Endothelial cell of umbilical vein (primary cell): ENCODE measurements at regions not wholly inside any gene's neighbourhood (a gene's known extent, or its start where the extent isn't known, plus 50 kb on each side); places are given as distances from the start of the nearest gene placed in this dataset.

ENCODE experiments used
- BruUV-seq: library from RNA; stranded (reverse); fragments of 400-500 nt; replicated peaks from 2 replicates; lab custom pipeline; 2021; lab: Mats Ljungman, UMichigan
- CTCF ChIA-PET: fragments of 300-600, 350-600 bp; sonication (Branson Sonifier 250); formaldehyde crosslinking; loops from one replicate; lab custom pipeline; 2021; ENCODE audit warnings: antibody characterized with exemption, inconsistent platforms; lab: Charles Lee
- POLR2A ChIA-PET: fragments of 300-600, 350-600 bp; sonication (Branson Sonifier 250); formaldehyde crosslinking; loops from one replicate; lab custom pipeline; 2021; ENCODE audit warnings: antibody characterized with exemption, inconsistent platforms; lab: Charles Lee
- DNase-seq: peaks from one replicate; pipeline ENCODE4 v3.0.0-alpha.2; 2011; ENCODE audit warnings: low read depth, low spot score
- FAIRE-seq: peaks from 2 replicates; lab custom pipeline; 2011; peaks lifted over from hg19 to GRCh38; lab: Jason Lieb, UNC
- H2AFZ ChIP-seq: 2 replicates; pipeline ENCODE4 v1.6.0; 2012; ENCODE audit warnings: low read depth, low read length, control low read depth, inconsistent platforms
- H3K27ac ChIP-seq: 2 replicates; pipeline ENCODE4 v1.5.1; 2011; ENCODE audit warnings: low read depth, mild to moderate bottlenecking, control low read depth, low read length, moderate library complexity; ENCODE audit not compliant: insufficient read depth
- H3K27me3 ChIP-seq, 2 experiments: 2 replicates each; pipeline versions ENCODE4 v1.6.0 to v1.6.1; 2011; ENCODE audit warnings: low read length in 2 of 2, mixed read lengths in 1 of 2; ENCODE audit not compliant: control insufficient read depth in 2 of 2, insufficient read depth in 2 of 2
- H3K36me3 ChIP-seq, 2 experiments: 2 replicates in 1 of 2; 3 replicates in 1 of 2; pipeline ENCODE4 v1.5.1; 2011; ENCODE audit warnings: low read length in 2 of 2, mild to moderate bottlenecking in 1 of 2, moderate library complexity in 1 of 2; ENCODE audit not compliant: control insufficient read depth in 2 of 2, insufficient read depth in 2 of 2; ENCODE audit errors: extremely low read depth in 1 of 2
- H3K4me1 ChIP-seq: 3 replicates; pipeline ENCODE4 v1.5.1; 2011; ENCODE audit warnings: mild to moderate bottlenecking, low read length; ENCODE audit not compliant: control insufficient read depth, insufficient read depth; ENCODE audit errors: extremely low read depth
- H3K4me2 ChIP-seq: 2 replicates; pipeline ENCODE4 v1.6.1; 2011; ENCODE audit warnings: low read length, control low read depth, mixed read lengths; ENCODE audit not compliant: insufficient read depth
- H3K4me3 ChIP-seq, 3 experiments: fragments of 200-600 bp in 1 of 3; sonication (generic), shearing (Covaris generic) in 1 of 3; replicated peaks in 1 of 3; 2 replicates each; pipeline ENCODE4 v1.5.1; 2011 to 2016; ENCODE audit warnings: control low read depth in 3 of 3, low read length in 3 of 3, mild to moderate bottlenecking in 2 of 3, inconsistent platforms in 1 of 3, low read depth in 1 of 3, moderate library complexity in 1 of 3; ENCODE audit not compliant: insufficient read depth in 1 of 3
- H3K79me2 ChIP-seq: 2 replicates; pipeline ENCODE4 v1.6.0; 2012; ENCODE audit warnings: low read length, inconsistent platforms; ENCODE audit not compliant: control insufficient read depth, insufficient read depth
- H3K9ac ChIP-seq: replicated peaks from 2 replicates; pipeline ENCODE3; 2011; ENCODE audit warnings: low read length, control low read depth; ENCODE audit not compliant: insufficient read depth; ENCODE audit errors: extremely low read depth
- H3K9me1 ChIP-seq: replicated peaks from 3 replicates; pipeline ENCODE4 v1.6.0; 2011; ENCODE audit warnings: mild to moderate bottlenecking, low read length; ENCODE audit not compliant: control insufficient read depth, insufficient read depth; ENCODE audit errors: extremely low read depth
- H3K9me3 ChIP-seq: replicated peaks from 2 replicates; pipeline ENCODE4 v1.5.1; 2012; ENCODE audit warnings: low read length, inconsistent platforms; ENCODE audit not compliant: control insufficient read depth, insufficient read depth
- H4K20me1 ChIP-seq: replicated peaks from 2 replicates; pipeline ENCODE3; 2011; ENCODE audit warnings: mild to moderate bottlenecking, low read length; ENCODE audit not compliant: control insufficient read depth, insufficient read depth; ENCODE audit errors: extremely low read depth
- EZH2 ChIP-seq: IDR thresholded peaks from 2 replicates; pipeline ENCODE4 v1.6.1; 2012; ENCODE audit warnings: borderline replicate concordance, low read depth, mild to moderate bottlenecking, moderate library complexity, low read length, inconsistent platforms; ENCODE audit not compliant: severe bottlenecking
- FOS ChIP-seq: IDR thresholded peaks from 2 replicates; pipeline ENCODE4 v1.6.1; 2011; ENCODE audit warnings: mild to moderate bottlenecking, low read length, moderate library complexity, borderline replicate concordance; ENCODE audit not compliant: insufficient read depth
- GATA2 ChIP-seq: IDR thresholded peaks from 2 replicates; pipeline ENCODE4 v1.7.0; 2011; ENCODE audit warnings: low read depth, mild to moderate bottlenecking, moderate library complexity, mixed read lengths, low read length; ENCODE audit not compliant: insufficient read length, insufficient read depth
- JUN ChIP-seq: IDR thresholded peaks from 2 replicates; pipeline ENCODE4 v1.6.1; 2011; ENCODE audit warnings: borderline replicate concordance, low read depth; ENCODE audit not compliant: insufficient read length, insufficient read depth
- MAX ChIP-seq: IDR thresholded peaks from 2 replicates; pipeline ENCODE4 v1.6.1; 2011; ENCODE audit not compliant: insufficient read depth, insufficient read length
- MYC ChIP-seq: IDR thresholded peaks from one replicate; pipeline ENCODE4 v1.6.1; 2011; ENCODE audit warnings: mild to moderate bottlenecking, low read depth, low read length
- POLR2A ChIP-seq: IDR thresholded peaks from 2 replicates; pipeline ENCODE4 v1.6.1; 2012; ENCODE audit warnings: low read depth, mild to moderate bottlenecking, control low read depth, low read length
- POLR2AphosphoS5 ChIP-seq: IDR thresholded peaks from 2 replicates; pipeline ENCODE4 v1.6.1; 2012; ENCODE audit warnings: low read depth, mild to moderate bottlenecking, control low read depth, low read length, moderate library complexity; ENCODE audit not compliant: insufficient read depth
- dilution Hi-C: fragments of 300-500 bp; cut with MboI; formaldehyde crosslinking; loops from one replicate; pipeline ENCODE4 v1.15.0; 2019; ENCODE audit warnings: low sequenced_read_pairs; ENCODE audit not compliant: extremely low pct_ligation_motif_present
- intact Hi-C: fragments of 100-400 bp; cut with micrococcal nuclease; formaldehyde crosslinking; loops from one replicate; pipeline ENCODE4 v1.10.0; 2022
- TF ChIP-seq, protein P1 (sequence below), 2 donors: IDR thresholded peaks; 1 replicate in 1 of 2; 2 replicates in 1 of 2; pipeline ENCODE4 v1.5.1; 2011; ENCODE audit warnings: low read length in 2 of 2, mild to moderate bottlenecking in 2 of 2, moderate library complexity in 2 of 2, control low read depth in 1 of 2, inconsistent platforms in 1 of 2, low read depth in 1 of 2; ENCODE audit not compliant: insufficient read depth in 1 of 2; ENCODE audit errors: extremely low read depth in 1 of 2

GRCh38 chr21:21715266-21715969 is 717.2 kb downstream of the NCAM2 start:
- Histone ChIP-seq H3K27ac (no peak overlapping the region), H3K9me3 (no peaks in the 10 kb centered on the region), H3K79me2 (no peaks in the 10 kb centered on the region), H3K27me3 (no peaks in the 10 kb centered on the region), H3K4me2 (no peak overlapping the region), H2AFZ (no peak overlapping the region), H4K20me1 (no peaks in the 10 kb centered on the region), H3K4me3 (no peak overlapping the region), H3K4me1 (no peaks in the 10 kb centered on the region), H3K9me1 (no peaks in the 10 kb centered on the region), H3K9ac (no peak overlapping the region), H3K36me3 (no peaks in the 10 kb centered on the region)
- intact Hi-C loops: no loop called here
- BruUV-seq: no TSS peak
- DNase-seq: no peak
- no peak for FAIRE-seq
- ChIA-PET POLR2A (no interaction called here), CTCF (no interaction called here)
- dilution Hi-C loops: no loop called here
- TF ChIP-seq, protein P1, sequence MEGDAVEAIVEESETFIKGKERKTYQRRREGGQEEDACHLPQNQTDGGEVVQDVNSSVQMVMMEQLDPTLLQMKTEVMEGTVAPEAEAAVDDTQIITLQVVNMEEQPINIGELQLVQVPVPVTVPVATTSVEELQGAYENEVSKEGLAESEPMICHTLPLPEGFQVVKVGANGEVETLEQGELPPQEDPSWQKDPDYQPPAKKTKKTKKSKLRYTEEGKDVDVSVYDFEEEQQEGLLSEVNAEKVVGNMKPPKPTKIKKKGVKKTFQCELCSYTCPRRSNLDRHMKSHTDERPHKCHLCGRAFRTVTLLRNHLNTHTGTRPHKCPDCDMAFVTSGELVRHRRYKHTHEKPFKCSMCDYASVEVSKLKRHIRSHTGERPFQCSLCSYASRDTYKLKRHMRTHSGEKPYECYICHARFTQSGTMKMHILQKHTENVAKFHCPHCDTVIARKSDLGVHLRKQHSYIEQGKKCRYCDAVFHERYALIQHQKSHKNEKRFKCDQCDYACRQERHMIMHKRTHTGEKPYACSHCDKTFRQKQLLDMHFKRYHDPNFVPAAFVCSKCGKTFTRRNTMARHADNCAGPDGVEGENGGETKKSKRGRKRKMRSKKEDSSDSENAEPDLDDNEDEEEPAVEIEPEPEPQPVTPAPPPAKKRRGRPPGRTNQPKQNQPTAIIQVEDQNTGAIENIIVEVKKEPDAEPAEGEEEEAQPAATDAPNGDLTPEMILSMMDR (IDR thresholded peaks at IDR 0.05; ENCODE audit: extremely low read depth in 1 of 2, insufficient read depth in 1 of 2, low read depth in 1 of 2, low read length in 2 of 2): no peak
- TF ChIP-seq MAX (no peak), MYC (no peak), JUN (no peak), POLR2A (no peak), POLR2AphosphoS5 (no peak), EZH2 (no peak), GATA2 (no peak), FOS (no peak)
